ENCODE measurements at regions not wholly inside any gene's neighbourhood (a gene's known extent, or its start where the extent isn't known, plus 50 kb on each side); places are given as distances from the start of the nearest gene placed in this dataset.

DNA sequence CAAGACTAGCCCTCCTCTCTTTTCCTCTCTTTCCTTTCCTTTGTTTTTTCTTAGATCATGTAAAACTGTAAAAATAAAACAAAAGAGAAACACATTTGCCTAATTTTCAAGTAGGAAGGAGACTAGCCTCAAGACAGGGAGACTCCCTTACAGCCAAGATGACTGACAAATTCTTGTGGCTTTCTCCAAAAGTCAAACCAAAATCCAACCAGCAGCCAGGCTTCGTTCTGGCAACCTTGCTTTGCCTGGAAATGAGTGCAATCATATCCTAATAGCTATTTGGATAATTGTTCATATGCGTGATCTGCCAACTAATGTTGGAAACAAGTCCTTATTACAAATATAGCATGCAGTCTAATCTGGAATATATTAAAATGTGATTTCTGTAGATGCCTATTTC is 868.9 kb upstream of the SOX9 start:
- DNase-seq: no peak

DNA sequence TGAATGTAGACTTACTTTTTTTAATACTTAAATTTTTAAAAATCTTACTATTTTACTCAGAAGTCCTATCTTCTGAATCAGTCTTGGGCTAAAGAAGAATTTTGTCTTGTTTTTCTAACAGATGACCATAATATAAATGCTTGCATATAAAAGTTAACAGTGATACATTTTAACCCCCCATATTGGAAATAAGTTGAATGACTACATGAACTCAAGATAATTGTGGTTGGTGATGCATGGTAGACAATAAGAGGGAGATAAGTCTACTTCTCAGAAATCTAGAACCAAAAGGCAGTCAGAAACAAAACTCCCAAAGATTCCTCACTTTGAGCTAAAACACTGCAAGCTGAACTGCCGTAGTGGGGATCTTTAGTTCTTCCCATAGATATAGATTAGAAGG is 868.4 kb upstream of the SOX9 start:
- no peak for DNase-seq

DNA sequence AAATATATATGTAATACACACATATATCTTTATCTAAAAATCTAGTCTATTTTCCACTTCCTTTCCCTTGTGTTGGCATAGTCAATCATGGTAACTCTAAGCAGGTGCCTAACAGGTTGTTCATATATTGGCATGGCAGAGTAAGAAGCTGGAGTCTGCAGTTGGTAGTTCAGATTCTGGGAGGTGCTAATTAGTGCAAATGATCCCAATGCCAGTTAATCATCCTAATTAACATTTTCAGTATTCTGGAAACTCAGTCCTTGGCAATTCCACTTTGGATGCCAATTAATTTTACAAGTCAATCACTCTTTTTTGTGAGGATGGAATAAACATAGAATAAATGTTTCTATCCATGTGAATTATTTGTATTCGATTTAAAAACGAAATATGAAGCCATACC is 863.7 kb upstream of the SOX9 start:
- DNase-seq: no peak

DNA sequence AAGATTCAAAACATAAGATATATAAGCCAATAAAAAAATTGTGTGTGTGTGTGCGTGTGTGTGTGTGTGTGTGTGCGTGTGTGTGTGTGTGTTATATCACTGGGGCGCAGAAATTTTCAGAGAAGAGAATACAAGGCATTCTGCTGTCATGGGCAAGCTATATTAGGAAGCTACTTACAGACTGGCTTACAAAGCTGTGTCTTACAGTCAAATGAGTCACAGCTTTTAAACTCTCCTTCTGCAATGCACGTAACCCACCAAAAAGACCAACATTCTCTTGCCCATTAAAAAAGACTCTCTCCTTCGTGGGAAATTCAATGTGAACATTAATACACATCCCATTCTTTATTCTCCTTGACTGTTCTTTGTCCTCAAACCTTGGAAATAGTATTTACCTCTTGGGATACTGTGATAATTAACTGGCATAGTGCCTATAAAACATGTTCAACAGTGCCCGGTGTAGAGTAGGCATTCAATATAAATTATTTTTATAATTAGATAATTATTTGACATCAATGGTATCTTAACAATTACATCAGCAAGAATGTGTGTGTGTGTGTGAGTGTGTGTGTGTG is 860.4 kb upstream of the SOX9 start:
- no peak for DNase-seq

DNA sequence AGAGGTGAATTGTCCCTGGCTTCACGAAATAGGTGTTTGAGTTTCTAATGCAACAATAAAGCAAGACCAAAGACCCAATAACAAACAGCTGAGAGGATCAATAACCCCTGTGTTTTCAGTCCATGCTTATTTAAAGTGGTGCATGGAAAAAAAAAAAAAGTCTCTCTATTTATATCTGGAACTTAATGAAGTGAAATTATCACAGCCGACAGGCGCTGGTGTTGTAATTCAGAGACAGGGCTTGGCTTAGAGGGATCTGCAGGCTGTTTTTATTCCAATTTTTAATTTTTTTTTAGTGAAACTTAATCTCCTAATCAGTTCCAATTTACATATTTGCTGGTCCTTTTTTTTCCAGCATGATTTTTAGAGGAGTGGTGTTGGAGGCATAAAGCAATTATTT is 858.2 kb upstream of the SOX9 start:
- no peak for DNase-seq

DNA sequence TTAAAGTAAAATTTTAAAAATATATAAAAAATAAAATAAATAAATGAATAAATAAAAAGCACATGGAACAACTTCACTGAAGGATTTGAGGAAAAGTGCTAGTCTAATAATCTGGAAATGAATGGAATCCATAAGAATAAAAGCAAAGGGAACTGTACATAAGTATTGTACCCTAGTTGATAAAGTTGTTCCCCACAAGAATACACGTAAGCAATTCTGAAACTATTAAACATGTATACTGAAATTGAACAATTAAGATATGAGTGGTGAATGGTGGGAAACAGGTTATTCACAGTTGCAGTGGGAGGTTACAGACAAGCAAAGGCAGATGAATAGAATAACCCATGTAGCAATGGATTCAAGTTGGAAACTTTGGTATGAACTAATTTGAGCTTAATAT is 853.2 kb upstream of the SOX9 start:
- no peak for DNase-seq

DNA sequence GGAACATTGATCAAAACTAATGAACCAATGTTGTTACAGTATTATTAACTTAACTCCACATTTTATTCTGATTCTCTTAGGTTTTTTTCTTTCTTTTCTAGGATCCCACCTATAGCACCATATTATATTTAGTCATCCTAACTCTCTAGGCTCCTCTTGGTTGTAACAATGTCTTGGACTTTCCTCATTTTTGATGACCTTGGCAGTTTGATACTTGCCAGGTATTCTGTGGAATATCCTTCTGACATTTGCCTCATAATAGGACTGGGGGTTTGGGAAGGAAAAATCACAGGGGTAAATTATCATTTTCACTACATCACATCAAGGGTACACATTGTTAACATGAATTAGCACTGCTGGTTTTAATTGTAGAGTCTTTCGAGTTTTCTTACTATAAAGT is 851.6 kb upstream of the SOX9 start:
- no peak for DNase-seq

DNA sequence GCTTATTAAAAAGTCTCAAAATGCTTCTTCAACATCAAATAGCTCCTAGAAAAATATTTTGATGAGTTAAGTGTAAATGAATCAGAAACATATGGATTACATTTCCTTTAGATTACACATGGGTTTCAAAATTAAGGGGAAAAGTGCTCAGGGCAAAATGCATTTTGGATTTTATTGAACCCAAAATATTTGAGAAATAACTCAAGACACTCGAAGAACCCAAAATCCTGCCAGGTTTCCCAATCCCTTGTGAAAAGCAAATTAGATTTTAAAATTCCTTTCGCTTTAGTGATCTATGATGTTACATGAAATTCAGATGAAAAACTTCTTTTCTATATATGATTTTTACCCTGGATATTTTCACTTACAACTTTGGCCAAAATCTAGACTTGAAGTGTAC is 847.4 kb upstream of the SOX9 start:
- no peak for DNase-seq

DNA sequence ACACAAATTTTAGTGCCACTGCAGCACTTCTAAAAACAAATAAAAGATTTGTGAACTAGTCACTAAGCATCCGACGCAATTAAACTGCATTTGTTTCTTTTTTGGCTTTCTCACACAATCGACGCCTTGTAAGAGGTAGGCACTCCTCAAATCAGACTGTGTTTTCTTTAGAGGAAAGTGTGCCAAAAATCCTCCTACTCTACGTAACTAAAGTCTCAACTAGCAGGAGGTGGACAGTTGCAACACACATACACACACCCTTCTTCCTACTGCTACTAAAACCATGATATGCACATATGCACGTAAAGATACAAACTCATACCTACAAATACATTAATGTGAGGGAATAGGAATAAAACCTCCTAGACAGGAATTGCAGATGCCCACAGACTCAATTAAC is 844.7 kb upstream of the SOX9 start:
- no peak for DNase-seq

DNA sequence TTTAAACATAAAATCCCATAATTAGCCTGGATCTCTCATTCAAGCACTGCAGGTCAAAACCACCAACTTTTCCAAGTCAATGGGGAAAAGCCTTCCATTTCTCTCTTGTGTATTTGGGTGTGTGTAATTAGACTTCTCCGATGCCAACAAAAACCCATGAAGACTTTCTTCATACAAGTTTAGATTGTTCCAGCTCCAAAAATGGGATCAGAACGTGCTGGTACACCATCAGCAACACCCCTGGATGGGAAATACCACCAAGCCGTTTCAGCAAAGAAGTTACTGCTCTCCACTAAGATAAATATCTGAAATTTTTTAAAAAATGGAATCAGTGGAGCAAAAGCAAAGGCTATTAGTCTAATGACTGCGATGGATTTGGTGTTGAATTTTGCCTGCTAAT is 837.3 kb upstream of the SOX9 start:
- DNase-seq: no peak

DNA sequence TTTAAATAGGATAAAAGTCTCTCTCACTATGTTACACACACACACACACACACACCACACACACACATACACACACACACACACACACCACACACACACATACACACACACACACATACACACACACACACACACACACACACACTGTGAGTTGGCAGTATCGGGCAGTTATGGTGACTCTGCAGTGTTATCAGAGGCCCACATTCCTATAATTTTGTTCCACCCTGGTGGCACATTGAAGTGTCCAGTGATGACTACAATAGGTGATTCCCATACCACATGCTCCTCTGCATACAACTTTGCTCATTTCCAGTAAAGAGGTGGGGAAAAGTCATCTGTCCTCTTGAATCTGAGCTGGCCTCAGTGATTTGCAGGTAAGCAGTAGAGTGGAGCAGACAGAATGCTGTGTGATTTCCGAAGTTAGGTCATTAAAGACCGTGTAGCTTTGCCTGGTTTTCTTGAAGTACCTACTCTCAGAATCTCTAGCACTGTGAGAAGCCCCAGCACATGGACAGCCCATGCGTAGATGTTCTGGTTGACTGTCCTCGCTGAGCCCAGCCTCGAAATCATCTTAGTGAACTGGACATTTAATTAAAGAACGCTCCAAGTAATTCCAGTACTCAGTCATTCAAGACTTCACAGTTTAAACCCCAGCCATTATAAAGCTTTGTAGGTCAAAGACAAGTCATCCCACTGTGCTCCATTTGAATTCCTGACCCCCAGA is 836.6 kb upstream of the SOX9 start:
- no peak for DNase-seq

DNA sequence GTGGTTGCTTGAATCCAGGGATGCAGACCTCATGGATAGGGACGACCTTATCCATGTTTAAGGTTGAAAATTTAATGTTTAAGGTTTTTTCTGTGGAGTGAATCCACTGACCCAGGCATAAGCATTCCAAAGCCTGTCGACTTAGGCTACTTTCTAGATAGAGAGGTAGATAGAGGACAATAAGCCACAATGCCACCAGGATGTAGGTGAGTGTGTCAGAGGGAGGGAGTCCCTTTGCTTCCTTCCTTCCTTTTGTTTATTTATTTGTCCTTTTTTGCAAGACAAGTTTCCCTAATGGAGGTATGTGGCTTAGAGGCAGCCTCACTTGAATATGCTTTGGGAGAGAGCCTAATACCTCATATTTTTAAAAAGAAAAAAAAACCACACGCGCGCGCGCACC is 834.2 kb upstream of the SOX9 start:
- no peak for DNase-seq

DNA sequence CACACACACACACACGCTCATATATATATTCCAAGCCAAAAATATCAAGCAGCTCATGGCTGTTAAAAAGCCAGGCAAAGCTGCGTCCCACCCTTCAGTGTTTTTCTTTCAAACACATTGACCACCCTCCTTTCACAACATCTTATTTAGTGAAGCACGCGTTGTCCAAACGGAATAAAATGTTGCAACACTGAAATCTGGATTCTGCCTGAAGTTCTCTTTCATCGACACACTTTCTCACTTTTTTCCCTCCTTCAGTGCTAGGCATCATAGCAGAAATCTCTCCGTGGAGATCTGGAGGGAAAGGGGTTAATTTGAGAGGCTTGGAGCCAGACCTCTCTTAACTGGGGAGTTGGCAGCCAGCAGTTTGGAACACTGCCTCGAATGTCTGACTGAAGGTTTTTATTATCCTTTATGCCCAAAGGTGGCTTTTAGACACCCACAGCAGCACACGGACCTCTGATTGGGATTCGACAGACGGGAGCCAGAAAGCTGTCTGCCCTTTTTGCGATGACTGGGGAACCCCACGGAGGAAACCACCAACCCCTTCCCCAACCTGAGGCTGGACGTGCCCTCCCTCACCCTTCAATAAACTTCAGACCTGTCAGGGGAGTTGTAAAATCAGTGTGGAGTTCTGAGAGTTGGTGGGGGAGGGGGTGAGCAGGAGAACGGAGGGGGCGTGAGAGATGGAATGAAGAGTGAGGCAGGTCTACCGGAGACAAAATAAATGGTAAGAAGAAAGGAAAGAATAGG is 833.6 kb upstream of the SOX9 start:
- no peak for DNase-seq

DNA sequence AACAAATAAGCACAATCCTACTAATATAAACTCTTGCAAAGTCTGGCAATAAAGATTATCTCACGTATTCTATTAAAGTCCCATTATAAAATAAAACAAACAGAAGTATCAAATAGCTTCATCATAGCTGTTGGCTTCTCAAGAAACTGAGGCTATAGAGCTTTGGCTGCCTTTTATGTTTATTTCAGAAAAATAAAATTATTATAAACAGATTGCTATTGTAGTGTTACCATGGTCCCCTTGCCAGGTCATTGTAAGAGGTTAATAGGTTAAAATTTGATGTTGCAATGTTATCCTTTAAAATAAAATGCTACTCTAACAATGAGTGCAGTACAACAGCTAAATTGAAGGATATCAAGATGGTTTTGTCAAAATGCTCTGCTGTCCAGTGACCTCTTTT is 828.8 kb upstream of the SOX9 start:
- DNase-seq: no peak

DNA sequence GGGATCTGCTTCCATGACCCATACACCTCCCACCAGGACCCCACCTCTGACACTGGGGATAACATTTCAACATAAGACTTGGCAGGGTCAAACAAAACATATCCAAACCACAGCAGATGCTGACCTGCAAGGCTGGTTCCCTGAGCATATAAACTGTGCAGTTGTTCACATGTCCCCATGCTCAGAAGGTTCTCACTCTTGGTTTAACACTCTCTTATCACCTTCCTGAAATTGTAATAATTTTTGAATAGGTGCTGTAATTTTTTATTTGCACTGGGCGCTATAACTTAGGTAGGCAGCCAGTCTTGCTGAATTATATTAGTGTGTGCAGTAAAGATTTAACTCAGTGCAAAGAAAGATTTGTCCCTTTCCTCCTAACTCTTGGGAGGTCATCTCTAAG is 824.8 kb upstream of the SOX9 start:
- DNase-seq: no peak

DNA sequence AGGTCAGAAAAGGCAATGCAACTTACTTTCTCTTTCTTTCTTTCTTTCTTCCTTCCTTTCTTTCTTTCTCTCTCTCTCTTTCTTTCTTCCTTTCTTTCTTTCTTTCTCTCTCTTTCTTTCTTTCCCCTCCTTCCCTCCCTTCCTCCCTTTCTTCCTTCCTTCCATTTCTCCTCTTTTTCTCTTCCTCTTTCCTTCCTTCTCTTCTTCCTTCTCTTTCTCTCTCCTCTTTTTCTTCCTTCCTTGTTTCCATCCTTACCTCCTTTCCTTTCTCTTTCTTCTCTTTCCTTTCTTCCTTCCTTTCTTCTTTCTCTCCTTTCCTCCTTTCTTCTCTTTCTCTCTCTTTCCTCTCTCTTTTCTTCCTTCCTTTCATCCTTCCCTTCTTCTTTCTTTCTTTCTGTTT is 819.8 kb upstream of the SOX9 start:
- DNase-seq: no peak

DNA sequence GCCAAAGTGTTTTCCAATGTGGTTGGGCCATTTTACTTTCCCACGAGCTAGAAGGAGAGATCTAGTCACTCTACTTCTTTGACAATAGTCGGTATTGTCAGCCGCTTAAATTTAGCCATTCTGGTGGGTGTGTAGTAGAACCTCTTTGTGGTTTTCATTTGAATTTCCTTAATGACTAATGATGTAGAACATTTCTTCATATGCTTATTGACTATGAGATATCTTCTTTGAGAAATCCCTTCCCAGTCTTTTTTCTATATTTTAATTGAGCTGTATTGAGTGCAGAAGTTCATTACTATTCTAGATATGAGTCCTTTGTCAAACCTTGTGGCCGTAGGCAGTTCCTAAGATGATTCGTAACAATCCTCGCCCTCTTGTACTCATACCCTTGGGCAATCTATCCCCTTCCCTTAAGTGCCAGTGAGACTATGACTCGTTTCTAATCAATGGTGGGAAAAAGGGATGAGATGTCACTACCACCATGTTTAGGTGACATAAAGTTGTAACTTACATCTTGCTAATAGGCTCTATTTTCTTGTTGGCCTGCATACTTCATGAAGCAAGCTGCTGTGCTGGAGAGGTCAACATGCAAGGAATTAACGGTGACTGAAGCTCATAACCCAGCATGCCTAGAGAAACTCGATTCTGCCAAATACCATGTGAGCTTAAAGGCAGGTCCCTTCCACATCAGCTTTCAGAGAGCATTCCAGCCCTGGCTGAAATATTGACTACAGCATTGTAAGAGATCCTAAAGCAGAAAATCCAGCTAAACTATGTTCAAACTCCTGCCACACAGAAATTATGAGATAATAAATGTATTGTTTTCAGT is 817.9 kb upstream of the SOX9 start:
- DNase-seq: no peak

DNA sequence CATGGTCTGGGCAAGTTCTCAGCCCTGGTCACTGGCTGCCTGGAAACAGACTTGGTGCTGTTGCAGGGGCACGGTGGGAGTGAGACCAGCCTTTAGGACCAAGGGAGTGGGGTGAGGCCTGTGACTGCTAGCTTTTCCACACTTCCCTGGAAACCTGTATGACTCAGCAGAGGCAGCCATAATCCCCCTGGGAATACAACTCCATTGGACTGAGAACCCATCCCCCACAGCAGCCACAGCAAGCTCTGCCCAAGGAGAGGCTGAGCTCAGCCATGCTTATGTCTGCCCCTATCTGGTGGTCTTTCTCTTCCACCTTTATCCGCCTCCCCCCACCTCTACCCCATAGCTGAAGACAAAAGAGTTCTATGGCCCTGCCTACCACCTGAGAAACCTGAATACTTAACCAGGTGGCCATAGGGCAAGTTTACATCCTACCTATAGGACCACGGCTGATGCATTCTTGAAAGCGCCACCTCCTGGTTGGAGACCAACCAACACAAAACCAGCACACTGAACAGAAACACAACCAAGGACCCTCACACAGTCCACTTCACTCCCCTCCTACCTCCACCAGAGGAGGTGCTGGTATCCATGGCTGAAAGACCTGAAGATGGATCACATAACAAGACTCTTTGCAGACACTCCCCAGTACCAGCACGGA is 816.2 kb upstream of the SOX9 start:
- no peak for DNase-seq

DNA sequence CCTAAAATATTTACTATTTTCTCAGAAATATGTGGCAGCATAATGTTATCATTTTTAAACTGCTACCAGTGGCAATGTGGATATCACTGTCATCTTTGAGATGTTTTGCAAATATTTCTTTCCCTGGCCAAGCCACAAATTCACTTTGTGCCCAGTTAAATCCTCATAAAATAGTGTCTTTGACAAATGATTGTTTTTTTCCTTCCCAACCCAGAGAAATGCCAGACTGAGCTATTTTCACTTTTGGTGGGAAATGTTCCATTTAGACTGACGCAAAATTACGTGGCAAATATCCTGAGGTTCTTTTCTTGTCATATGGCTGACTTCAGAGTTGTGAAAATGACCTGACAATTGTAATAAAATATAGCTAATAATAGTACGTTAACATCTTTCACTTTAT is 807.0 kb upstream of the SOX9 start:
- no peak for DNase-seq

DNA sequence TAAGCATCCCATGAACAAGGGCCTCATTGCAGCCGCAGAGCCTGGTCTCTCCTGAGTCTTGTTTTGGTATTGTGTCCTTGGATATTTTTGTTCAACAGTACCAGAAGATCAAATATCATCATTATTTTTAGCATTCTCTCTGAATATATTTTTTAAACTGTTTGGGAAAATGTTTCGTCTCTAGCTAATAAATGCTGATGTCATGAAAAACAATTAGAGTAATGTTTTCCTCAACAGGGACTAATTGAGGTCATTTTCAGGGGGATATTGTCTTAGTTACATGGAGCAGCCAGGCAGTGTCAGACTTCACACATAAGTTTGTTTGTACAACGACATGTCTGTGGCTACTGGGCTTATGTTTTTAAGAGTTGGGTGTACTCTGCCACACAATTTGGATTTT is 805.3 kb upstream of the SOX9 start:
- DNase-seq: no peak

DNA sequence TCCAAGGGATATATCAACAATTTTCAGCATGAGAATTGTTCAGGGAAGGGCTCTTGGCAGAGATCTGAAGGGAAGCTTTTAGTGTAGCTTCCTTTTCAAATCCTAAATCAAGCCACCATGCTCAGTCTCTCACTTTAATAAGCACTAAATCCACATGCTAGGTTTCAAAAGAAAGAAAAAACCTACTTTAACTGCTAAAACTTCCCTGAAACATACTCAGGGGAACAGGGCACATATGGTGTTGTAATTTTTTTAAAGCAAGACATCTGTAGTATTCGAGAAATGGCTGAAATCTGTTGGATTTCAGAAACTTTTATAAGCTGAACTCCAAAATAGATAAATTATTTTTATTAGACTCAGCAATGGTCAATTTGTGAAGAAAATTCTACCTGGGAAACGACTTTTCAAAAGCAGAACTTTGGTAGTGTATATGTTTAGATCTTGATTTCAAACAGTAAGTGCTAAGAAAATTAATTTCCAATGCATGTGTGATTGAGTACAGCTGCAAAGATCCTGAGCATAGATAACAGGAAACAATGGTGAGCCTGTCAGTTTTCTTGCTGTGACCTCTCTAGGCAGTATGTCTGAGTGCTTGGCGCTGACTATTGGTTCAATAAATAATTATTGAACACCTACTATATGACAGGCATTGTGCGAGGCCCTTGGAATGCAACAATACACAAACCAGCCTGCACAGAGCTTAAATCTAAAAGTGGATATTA is 804.5 kb upstream of the SOX9 start:
- no peak for DNase-seq

DNA sequence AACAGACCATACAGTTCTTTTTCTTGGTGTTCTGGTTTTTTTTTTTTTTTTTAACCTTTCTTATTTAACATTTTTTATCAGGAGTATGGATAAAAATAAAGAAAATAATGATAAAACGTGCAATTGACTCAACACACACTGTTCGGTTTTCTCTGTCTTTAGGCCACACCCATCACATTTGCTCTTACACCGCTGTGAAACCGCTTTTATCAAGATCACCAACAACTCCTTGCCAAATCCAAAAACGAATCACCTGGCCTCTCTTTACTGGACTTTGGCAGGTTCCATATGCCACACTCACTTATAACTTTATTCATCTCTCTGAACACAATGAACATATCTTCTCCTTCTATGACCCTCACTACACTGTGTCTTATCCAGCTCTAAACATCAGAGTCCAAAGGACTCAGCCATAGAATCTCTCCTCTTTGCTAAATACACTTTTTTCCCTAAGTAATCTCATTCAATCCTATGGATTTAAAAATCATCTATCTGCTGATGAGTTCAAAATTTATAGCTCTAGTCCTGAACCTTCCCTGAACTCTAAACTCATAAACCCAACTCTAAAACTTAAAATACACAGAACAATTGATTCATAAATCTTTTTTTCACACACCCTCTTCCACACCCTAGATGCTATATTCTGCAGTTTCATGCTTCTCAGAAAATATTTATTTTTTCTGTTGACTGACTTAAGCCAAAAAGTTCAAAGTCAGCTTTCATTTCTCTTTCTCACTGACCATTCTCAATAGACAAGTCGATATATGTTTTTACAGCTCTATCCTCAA is 800.6 kb upstream of the SOX9 start:
- no peak for DNase-seq

All from SIG-M5 (cell line).